EL (cell line): ENCODE measurements at regions not wholly inside any gene's neighbourhood (a gene's known extent, or its start where the extent isn't known, plus 50 kb on each side); places are given as distances from the start of the nearest gene placed in this dataset.

Experiments used
- DNase-seq: peaks from one replicate; pipeline ENCODE4 v3.0.0-alpha.2; 2016

- no peak for DNase-seq
Observed at GRCh38 chr12:28601570-28602058, 411.4 kb downstream of the CCDC91 start.

DNA sequence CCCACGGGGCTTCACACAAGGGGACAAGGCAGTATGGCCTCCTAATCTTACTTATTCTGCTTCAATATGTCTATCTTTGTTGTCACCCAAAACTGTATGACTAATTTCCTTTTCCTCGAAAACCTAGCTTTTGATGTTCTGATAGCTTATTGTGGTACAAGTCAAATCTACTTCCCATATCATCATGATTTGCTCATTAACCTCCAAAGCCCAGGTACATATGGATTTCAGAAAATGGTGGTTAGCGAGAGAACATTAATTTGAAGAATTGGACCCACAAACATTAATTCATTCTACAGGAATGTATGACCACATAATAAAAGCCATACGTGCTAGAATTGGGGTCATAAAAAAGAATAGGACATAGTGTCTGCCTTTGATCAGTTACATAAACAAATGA lies 412.5 kb downstream of the CCDC91 start:
- DNase-seq, result no peak

GRCh38 chr12:28603239-28603638 lies 413.0 kb downstream of the CCDC91 start:
- no peak for DNase-seq

DNA sequence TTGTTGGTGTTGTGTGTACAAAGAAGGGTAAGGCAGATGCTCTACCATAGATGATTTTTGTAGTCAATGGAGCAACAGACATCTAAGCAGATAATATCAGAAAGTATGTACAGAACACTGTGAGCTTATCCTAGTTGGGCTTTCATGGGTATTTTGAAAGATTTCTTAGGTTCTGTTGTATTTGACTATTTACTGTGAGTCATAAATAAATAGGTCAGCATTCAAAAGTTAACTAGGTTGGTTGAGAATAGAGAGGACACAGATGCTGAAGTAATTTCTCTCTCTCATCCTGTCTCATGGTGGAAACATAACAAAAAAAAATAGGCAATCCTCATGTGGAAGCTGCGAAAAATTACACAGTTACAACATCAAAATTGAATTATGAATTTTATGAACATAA lies 413.5 kb downstream of the CCDC91 start:
- DNase-seq, result no peak

- no peak for DNase-seq
Observed at GRCh38 chr12:28604240-28604639, 414.0 kb downstream of the CCDC91 start.

GRCh38 chr12:28606967-28607557 lies 416.8 kb downstream of the CCDC91 start:
- DNase-seq, result no peak

DNA sequence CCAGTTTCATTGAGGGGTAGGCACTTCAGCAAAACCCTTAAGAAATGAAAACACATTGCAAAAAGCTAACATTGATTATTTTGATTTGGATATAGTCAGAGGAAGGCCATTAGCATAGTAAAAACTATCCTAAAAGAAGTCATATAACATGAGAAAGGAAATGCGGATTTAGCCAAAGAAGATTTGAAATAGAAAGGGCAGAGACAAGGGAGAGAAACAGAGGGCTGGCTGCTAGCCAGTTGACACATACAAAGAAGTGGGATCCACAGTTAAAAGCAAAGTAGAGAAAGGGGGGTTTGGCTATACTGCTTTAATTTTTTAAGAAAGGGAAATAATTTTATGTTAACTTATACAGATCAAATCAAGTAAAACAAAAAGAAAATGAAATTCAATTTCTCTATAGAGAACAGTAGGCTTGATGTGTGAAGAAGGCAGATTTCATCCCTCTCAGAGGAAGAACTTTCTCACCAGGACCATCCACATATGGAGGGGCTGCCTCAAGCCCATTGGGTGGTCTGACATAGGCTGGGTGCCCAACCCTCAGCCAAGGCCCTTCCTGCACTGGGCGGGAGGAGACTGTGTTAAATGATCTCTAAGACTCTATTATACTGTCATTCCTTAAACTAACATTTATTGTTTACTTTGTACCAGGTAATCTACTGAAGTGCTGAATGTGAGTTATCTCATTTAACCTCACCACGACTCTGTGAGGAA lies 420.3 kb downstream of the CCDC91 start:
- no peak for DNase-seq

- DNase-seq, result peak; percentile 58
Observed at GRCh38 chr12:28611115-28611435, 420.8 kb downstream of the CCDC91 start.

GRCh38 chr12:28611449-28611848 lies 421.2 kb downstream of the CCDC91 start:
- peak; percentile 1 for DNase-seq

DNA sequence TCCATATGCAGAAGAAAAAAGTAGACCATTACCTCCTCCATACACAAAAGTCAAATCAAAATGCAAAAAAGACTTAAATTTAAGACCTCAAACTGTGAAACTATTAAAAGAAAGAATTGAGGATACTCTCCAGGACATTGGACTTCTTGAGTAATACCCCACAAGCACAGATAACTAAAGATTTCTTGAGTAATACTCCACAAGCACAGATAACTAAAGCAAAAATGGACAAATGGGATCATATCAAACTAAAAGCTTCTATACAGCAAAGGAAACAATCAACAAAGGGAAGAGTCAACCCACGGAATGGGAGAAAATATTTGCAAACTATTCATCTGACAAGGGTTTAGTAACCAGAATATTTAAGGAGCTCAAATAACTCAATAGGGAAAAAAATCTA lies 427.9 kb downstream of the CCDC91 start:
- no peak for DNase-seq

- no peak for DNase-seq
Observed at GRCh38 chr12:28618772-28619171, 428.5 kb downstream of the CCDC91 start.

DNA sequence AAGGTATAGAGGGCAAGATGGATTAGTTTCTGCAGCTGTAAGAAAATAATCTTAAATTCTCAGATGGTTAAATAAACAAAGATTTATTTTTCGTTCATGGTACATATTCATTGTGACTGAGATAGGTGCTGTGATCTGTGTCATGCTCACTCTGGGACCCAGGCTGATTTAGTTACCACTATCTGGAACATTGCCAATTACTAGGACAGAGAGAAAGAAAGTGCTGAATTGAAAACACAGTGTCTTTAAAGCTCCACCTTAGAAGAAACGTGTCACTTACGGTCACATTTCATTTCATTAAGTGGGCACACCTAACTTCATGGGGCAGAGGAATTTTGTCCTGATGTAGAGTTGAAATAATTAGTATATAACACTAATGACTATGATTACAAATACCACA lies 430.0 kb downstream of the CCDC91 start:
- no peak for DNase-seq

GRCh38 chr12:28622406-28622805 lies 432.1 kb downstream of the CCDC91 start:
- DNase-seq, result peak; percentile 34

DNA sequence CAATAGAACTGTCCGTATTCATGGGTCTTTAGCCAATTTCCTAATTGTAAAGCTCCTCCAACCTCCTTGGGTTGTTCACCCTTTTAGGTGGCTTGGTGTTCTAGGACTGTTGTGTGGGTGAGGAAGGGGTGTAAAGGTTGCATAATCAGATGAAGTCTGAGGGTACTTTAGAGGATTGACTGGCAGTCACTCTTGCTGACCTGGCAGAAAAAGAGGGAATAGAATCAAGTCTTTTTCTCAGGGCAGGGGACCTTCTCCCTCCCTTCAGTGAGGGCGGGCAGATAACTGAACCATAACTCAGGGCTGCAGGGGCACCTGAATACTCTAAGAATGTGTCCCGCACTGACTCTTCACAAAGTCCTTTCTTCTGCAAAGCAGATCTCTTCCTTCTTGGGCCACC lies 436.2 kb downstream of the CCDC91 start:
- no peak for DNase-seq

GRCh38 chr12:28629691-28630090 lies 439.4 kb downstream of the CCDC91 start:
- DNase-seq, result no peak

DNA sequence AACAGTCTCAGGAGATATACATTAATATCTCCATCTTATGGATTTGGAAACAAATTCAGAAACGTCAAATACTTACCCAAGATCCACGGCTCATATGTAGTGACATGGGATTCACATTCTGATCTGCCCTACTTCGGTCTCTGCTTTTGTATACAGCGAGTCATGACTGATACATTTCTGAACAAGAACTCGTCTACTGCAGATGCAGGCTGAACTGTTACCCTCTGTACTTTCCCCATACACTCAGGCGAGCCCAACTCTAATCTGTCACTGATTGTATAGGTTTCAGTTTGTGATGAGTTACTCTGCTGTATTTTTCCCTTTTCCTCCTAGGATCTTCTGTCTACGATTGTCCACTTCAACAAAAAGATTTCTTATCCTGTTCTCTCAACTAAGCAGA lies 441.6 kb downstream of the CCDC91 start:
- no peak for DNase-seq

GRCh38 chr12:28640519-28640918 lies 450.3 kb downstream of the CCDC91 start:
- DNase-seq, result no peak

- no peak for DNase-seq
Observed at GRCh38 chr12:28645436-28645835, 455.2 kb downstream of the CCDC91 start.

DNA sequence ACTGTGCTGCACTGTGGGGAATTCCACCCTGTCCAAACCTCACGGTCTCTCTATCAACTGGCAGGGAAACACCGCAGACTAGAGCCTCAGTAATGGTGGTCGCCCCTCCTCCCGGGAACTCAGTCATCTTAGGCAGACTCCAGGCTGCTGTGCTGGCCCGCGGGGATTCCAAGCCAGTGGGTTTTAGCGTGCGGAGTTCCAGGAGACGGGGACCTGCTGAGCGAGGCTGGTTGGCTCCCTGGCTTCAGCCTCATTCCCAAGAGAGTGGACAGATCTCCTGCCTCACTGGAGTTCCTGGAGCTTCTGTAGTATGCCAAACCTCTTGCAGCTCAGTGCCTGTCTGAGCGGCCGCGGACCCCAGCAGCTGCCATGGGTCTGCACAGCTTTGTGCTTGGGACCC lies 455.6 kb downstream of the CCDC91 start:
- DNase-seq, result no peak

GRCh38 chr12:28650906-28651305 lies 460.6 kb downstream of the CCDC91 start:
- DNase-seq, result no peak

DNA sequence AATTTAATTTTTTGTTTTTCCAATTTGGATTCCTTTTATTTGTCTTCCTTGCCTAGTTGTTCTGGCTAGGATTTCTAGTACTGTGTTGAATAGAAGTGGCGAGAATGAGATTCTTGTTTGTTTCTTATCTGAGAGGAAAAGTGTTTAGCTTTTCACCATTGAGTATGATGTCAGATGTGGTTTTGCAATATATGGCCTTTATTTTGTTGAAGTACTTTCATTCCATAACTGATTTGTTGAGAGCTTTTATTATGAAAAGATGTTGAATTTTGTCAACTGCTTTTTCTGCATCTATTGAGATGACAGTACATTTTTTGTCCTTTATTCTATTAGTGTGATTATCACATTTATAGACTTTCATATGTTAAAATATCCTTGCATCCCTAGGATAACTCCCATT lies 462.0 kb downstream of the CCDC91 start:
- no peak for DNase-seq

DNA sequence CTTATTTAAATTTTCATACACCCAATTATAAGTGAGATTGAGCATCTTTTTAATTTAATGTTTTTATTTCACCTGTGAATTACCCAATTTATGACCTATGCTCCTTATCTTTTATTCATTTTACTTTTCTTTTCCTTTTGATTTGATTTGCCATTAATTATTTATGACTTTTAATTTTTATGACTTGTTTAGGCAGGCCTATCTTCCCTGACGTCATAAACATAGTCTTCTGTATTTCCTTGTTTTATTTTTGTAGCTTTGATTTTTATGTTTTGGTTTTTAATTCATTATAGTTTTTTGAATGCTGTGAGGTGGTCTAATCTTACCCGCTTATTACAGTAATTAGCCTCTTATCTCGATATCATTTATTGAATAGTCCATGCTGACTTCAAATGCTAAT lies 467.1 kb upstream of the FAR2 start:
- no peak for DNase-seq

GRCh38 chr12:28683366-28683765 lies 465.7 kb upstream of the FAR2 start:
- peak; percentile 42 for DNase-seq

- DNase-seq, result no peak
Observed at GRCh38 chr12:28689398-28690175, 459.5 kb upstream of the FAR2 start.
